ENCODE measurements at regions not wholly inside any gene's neighbourhood (a gene's known extent, or its start where the extent isn't known, plus 50 kb on each side); places are given as distances from the start of the nearest gene placed in this dataset.

- DNase-seq (ENCODE audit: low read depth in 2 of 2) = no peak
- no peak overlapping the region for H3K4me3 ChIP-seq (replicated peaks in 1 of 2; ENCODE audit: low read depth in 2 of 2, low read length in 2 of 2)
- TF ChIP-seq, protein P1, sequence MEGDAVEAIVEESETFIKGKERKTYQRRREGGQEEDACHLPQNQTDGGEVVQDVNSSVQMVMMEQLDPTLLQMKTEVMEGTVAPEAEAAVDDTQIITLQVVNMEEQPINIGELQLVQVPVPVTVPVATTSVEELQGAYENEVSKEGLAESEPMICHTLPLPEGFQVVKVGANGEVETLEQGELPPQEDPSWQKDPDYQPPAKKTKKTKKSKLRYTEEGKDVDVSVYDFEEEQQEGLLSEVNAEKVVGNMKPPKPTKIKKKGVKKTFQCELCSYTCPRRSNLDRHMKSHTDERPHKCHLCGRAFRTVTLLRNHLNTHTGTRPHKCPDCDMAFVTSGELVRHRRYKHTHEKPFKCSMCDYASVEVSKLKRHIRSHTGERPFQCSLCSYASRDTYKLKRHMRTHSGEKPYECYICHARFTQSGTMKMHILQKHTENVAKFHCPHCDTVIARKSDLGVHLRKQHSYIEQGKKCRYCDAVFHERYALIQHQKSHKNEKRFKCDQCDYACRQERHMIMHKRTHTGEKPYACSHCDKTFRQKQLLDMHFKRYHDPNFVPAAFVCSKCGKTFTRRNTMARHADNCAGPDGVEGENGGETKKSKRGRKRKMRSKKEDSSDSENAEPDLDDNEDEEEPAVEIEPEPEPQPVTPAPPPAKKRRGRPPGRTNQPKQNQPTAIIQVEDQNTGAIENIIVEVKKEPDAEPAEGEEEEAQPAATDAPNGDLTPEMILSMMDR (IDR thresholded peaks at IDR 0.05; ENCODE audit: low read depth, low read length) = no peak
These were observed 118.0 kb upstream of the WNT4 start for GRCh38 chr1:22260860-22261432.

- H3K4me3 ChIP-seq (replicated peaks in 1 of 2; ENCODE audit: low read depth in 2 of 2, low read length in 2 of 2) = no peak overlapping the region
- no peak for DNase-seq (ENCODE audit: low read depth in 2 of 2)
- TF ChIP-seq, protein P1 (IDR thresholded peaks at IDR 0.05; ENCODE audit: low read depth, low read length) = no peak
These were observed 118.7 kb upstream of the WNT4 start for GRCh38 chr1:22261580-22261979.

- no peak overlapping the region for H3K4me3 ChIP-seq (replicated peaks in 1 of 2; ENCODE audit: low read depth in 2 of 2, low read length in 2 of 2)
- no peak for DNase-seq (ENCODE audit: low read depth in 2 of 2)
- TF ChIP-seq, protein P1 (IDR thresholded peaks at IDR 0.05; ENCODE audit: low read depth, low read length) = no peak
These were observed 119.7 kb upstream of the WNT4 start for GRCh38 chr1:22262583-22262982.

DNA sequence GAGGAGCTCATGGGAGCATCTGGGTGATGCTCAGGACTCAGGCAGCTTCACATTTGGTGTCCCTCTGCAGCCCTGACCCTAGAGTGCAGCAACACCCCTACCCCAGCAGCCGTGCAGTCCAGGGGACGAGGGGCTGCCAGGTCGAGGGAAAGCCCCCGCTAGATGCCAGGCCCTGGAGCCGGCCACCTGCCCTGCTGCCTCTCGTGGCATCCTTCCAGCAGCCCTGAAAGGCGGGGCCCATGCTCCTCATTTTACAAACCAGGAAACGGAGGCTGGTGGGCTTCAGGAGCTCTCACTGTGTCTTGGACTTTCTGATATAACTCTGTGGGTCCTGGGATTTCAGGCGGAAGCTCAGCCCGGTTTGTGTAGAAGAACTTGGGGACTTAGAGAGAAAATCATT is 120.5 kb upstream of the WNT4 start:
- TF ChIP-seq, protein P1 (IDR thresholded peaks at IDR 0.05; ENCODE audit: low read depth, low read length) = no peak
- H3K4me3 ChIP-seq (replicated peaks in 1 of 2; ENCODE audit: low read depth in 2 of 2, low read length in 2 of 2) = no peak overlapping the region
- DNase-seq (ENCODE audit: low read depth in 2 of 2) = no peak

DNA sequence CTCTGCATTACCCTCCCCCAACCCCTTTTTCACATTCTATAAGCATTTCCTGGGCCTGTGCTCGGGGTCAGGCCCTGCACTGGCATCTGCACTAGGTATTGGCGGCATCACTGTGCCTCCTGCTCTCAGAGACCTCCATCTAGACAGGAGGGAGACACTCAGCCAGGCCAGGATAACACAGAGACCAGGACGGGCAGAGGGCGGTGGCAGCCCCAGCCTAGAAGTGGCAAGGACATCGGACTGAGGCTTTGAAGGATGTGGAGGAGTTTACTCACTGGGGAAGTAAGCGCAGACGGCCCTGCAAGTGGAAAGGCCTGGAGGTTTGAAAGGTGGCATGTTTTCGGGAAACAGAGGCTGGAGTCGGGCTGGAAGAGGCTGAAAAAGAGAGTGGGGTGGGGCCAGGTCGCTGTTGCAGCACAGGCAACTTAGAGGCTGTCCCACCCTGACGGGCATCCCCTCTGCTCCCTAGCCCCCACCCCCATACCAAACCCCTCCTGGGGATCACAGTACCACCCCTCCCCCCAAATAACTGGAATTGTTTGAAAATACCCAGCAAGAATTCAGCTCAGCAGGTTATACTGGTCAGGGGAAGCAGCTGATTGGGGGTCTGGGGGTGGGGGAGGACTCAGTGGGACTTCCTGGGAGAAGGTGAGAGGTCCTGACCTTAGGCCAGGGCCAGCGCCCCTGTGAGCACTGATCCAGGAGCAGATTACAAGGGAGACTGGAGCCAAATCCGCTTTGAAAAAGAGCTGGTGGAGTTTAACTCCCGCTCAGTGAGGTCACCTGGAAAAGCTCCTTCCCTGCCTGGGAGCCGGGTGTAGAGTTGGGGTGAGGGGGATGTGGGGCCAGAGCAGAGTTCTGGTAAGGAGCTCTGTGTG is 121.8 kb upstream of the WNT4 start:
- TF ChIP-seq, protein P1 (IDR thresholded peaks at IDR 0.05; ENCODE audit: low read depth, low read length) = no peak
- DNase-seq (ENCODE audit: low read depth in 2 of 2) = no peak
- H3K4me3 ChIP-seq (replicated peaks in 1 of 2; ENCODE audit: low read depth in 2 of 2, low read length in 2 of 2) = no peak overlapping the region

DNA sequence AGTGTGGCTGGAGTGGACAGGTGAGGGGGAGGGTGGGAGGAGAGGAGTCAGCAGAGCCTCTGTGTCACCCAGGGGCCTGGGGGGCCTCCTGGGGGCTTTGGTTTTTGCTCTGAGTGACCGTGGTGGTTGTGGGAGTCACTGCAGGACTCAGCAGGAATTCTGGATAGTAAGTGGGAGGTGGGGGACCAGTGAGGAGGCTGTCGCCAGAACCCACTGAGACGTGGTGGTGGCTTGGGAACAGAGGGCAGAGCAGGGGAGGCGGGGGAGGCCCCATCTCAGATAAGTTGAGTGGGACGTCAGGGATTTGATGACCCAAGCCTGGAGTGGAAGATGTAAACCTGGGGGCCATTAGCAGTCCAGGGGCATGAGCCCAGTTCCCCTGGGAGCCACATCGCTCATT is 123.2 kb upstream of the WNT4 start:
- H3K4me3 ChIP-seq (replicated peaks in 1 of 2; ENCODE audit: low read depth in 2 of 2, low read length in 2 of 2) = no peak overlapping the region
- no peak for DNase-seq (ENCODE audit: low read depth in 2 of 2)
- TF ChIP-seq, protein P1 (IDR thresholded peaks at IDR 0.05; ENCODE audit: low read depth, low read length) = no peak

Data from cardiac fibroblast (primary cell).